ENCODE measurements at regions not wholly inside any gene's neighbourhood (a gene's known extent, or its start where the extent isn't known, plus 50 kb on each side); places are given as distances from the start of the nearest gene placed in this dataset.

- H2AK5ac ChIP-seq (ENCODE audit: low read depth, low read length): no peak overlapping the region
- H3K9me3 ChIP-seq (ENCODE audit: control insufficient read depth, insufficient read depth, low read length): 0 out of 2 replicates have a peak, but pooled peaks cover 2% of the 10 kb centered on the region
- no peak overlapping the region for H3K9ac ChIP-seq (ENCODE audit: low read depth, low read length)
- no peak overlapping the region for H2AFZ ChIP-seq (replicated peaks; ENCODE audit: low read length, poor library complexity)
- no peaks in the 10 kb centered on the region for H4K20me1 ChIP-seq (ENCODE audit: insufficient read depth, low read length)
- ATAC-seq (ENCODE audit: low read depth) (no peak), DNase-seq (no peak)
- no peak overlapping the region for H3K18ac ChIP-seq (ENCODE audit: low read depth, low read length)
- TF ChIP-seq BHLHE40 (IDR thresholded peaks at IDR 0.05; ENCODE audit: low read depth, low read length) (no peak), MAFK (IDR thresholded peaks at IDR 0.05; ENCODE audit: low read depth, low read length) (peak; percentile 72)
- H3K4me3 ChIP-seq (ENCODE audit: insufficient read depth, low read depth, low read length): no peak overlapping the region
- intact Hi-C loops (cut with micrococcal nuclease) (no loop called here), in situ Hi-C loops (cut with MboI; ENCODE audit: low sequenced_read_pairs) (no loop called here), dilution Hi-C loops (cut with HindIII; ENCODE audit: low sequenced_read_pairs, unreplicated experiment) (no loop called here)
- no peak overlapping the region for H3K14ac ChIP-seq (replicated peaks; ENCODE audit: low read depth, low read length)
- CTCF ChIA-PET: no interaction called here
- H3K79me1 ChIP-seq (ENCODE audit: low read depth in 1 of 2, low read length in 2 of 2): no peaks in the 10 kb centered on the region
- no peak overlapping the region for H3K4ac ChIP-seq (ENCODE audit: low read depth, low read length)
- H3K4me2 ChIP-seq (ENCODE audit: low read depth, low read length): no peak overlapping the region
- no peaks in the 10 kb centered on the region for H3K4me1 ChIP-seq (ENCODE audit: control insufficient read depth, insufficient read depth, low read length)
- no peak overlapping the region for H3K23ac ChIP-seq (ENCODE audit: low read depth, low read length)
- no peak overlapping the region for H2BK15ac ChIP-seq (ENCODE audit: low read depth, low read length)
- H3K36me3 ChIP-seq (ENCODE audit: control insufficient read depth, insufficient read depth, low read length): no peaks in the 10 kb centered on the region
- H3K27me3 ChIP-seq (ENCODE audit: control insufficient read depth, insufficient read depth, low read length): no peaks in the 10 kb centered on the region
- H4K91ac ChIP-seq (ENCODE audit: insufficient read depth, low read depth, low read length): no peak overlapping the region
- H3K56ac ChIP-seq (ENCODE audit: extremely low read depth, insufficient read depth, low read length): no peak overlapping the region
- H2AK9ac ChIP-seq (replicated peaks; ENCODE audit: low read depth, low read length, poor library complexity): no peak overlapping the region
- H3K9me1 ChIP-seq (ENCODE audit: insufficient read depth, low read length): no peaks in the 10 kb centered on the region
- no peak overlapping the region for H4K8ac ChIP-seq (ENCODE audit: low read depth in 2 of 2, low read length in 2 of 2)
- no peak overlapping the region for H4K5ac ChIP-seq (ENCODE audit: low read depth, low read length)
- H3K27ac ChIP-seq (ENCODE audit: insufficient read depth, low read length): no peak overlapping the region
- no TSS peak for BruUV-seq (replicated peaks)
- POLR2A ChIA-PET (ENCODE audit: unreplicated experiment): no interaction called here
- WGBS, 2 experiments (ENCODE audit: extremely low coverage in 2 of 2, insufficient read length in 1 of 2): no CpG with 5 or more reads among the region's 8 CpGs
- no peak overlapping the region for H2BK120ac ChIP-seq (ENCODE audit: low read depth, low read length)
- no peak overlapping the region for H2BK5ac ChIP-seq (ENCODE audit: low read depth, low read length, poor library complexity, severe bottlenecking)
- H2BK20ac ChIP-seq (ENCODE audit: low read depth, low read length): no peak overlapping the region
These were observed 355.7 kb downstream of the HS3ST1 start for GRCh38 chr4:11072999-11073398.

Data from IMR-90 (cell line).